HG02759 (cell line): ENCODE measurements at regions not wholly inside any gene's neighbourhood (a gene's known extent, or its start where the extent isn't known, plus 50 kb on each side); places are given as distances from the start of the nearest gene placed in this dataset.

Experiments
- ATAC-seq: cut with Tn5 transposase; IDR thresholded peaks from one replicate; pipeline ENCODE4 v1.9.1; 2021; ENCODE audit warnings: mild to moderate bottlenecking, moderate library complexity; ENCODE audit not compliant: unreplicated experiment

DNA sequence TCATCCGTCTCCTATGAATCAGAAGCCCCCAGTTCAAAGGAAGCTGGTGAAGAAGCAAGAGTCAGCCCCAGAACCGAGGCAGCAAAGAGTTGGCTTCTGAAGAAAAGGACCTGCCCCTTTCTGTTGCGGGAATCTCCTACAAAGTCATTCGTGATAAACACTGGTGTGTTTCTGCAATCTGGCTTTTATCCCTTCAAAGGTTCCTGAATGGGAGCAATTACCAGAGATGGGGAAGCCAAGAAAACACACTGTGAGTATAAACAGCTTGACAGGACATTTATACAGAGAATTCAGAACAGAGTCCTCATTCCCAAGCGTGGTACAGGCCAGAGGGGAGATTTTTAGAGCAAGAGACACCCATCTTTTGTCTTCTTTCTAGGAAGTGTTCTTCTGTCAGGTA lies 226.8 kb upstream of the LNX1 start:
- ATAC-seq: no peak

DNA sequence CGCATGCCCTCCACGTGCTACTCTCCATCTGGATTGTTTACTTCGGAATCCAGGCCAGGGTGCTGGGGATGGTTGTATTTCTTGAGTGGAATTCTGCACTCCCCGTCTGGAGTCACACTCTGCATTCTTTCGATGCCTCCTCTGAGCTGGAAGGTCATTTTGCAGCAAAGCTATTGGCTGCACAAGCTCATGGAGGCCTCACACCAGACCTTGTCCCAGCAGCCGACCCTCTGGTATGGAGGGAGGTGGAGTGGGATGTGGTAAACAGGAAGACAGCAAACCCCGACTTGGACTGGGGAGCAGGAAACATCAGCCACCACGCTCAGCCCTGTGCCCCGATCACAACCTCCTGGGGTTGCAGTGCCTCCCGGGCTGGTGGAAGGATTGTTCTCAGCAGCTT lies 225.3 kb upstream of the LNX1 start:
- no peak for ATAC-seq

DNA sequence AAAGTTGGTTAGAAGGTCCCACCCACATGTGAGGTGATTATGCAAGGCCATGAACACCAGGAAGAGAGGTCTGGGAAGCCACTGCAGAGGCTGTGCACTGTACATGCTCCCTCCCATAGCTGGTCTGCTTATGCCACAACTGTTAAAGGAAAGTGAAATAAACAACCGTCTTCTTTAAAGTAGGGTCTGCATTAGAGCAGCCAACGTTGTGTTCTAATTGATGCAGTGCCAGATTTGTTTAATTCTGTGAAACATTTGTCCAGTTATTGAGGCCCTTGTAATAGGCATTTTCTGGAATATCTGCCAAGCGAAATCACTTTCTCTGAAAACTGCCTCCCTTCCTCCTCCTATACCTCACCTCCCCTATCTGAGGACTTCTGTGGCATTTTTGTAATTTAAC lies 224.0 kb upstream of the LNX1 start:
- no peak for ATAC-seq

DNA sequence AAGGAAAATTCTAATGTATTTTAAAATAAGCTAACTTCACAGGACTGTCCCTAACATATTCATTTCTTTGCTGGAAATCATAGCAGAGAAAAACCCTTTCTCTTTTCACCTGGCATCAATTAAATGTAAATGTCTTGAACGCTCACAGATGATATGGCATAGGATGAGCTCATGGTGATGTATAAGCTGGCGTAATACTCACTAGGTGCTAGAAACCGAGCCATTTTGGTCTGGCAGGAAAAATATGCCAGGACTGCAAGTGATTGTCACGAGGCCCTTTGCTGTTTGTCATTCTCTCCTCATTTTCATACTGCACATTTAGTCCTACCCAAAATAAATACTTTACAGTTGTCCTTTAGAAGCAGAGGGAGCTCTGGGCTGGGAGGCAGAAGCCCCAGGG lies 222.7 kb upstream of the LNX1 start:
- ATAC-seq: no peak

DNA sequence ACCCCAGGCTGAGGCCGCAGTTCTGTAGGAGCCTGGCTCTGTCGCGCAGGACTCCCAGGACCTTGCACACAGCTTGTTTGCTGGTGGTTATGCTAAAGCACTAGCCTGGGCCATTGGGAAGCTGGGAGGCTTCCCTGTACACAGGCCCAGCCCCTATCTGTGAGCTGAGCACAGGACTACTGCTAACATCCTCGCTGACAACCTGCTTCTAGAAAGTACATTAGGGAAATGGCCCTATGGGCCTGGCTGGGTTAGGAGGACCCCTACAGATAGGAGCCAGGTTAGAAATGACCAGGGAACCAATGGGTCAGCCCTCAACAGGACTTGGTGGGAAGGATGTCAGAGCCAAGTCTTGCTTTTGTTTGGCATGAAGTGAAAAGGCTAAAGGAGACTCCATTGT lies 219.4 kb upstream of the LNX1 start:
- ATAC-seq: no peak

DNA sequence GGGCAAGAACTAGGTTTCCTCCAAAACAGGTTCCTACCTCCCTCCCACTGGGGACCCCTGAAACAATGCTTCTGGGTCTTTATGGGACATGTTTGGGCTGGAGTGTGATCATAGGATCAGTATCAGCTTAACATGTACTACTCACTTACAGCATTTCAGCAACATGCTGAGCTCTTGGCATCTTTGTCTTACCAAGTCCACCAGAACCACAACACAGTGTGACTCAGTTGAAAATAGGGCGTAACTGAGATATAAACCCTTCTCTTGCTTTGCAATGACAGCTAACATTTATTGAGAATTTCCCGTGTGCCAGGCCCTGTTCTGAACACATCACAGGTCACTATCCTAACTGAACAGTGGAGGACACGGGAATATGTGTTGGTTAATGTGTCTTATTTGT lies 218.5 kb upstream of the LNX1 start:
- no peak for ATAC-seq

DNA sequence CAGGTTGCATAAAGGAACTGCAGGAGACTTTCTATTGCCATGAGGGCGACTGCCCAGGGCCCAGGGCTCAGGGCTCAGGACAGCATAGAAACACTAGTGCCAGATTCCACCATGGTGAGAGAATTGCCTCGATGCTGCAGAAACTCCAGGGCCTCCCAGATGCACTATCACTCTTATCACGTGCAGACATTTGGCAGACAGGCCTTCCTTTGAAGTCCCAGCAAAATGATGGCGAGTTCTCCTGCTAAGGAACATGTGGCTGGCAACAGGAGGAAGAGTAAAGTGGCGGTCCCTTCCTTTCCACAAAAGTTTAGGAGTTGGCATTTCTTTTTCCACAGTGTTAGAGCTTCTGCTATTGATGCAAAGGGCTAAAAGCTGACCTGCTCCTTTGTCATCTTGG lies 214.0 kb upstream of the LNX1 start:
- ATAC-seq: no peak

DNA sequence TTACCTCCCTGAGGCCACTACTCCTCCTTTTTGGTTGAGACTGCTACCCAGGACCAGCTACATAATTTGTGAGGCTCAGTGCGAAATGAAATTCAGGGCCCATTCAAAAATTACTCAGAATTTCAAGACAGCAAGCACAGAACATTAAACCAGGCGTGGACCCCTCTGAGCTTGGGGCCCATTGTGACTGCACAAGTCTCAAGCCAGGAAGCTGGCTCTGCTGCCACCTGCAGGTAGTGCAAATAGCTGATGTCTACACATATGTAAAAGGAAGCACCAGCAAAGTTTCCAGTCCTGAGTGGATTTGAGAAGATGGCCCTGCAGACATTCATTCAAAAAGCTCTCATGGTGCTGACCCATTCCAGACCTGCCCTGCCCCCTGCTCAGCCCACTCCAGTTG lies 213.4 kb upstream of the LNX1 start:
- peak; percentile 58 for ATAC-seq

DNA sequence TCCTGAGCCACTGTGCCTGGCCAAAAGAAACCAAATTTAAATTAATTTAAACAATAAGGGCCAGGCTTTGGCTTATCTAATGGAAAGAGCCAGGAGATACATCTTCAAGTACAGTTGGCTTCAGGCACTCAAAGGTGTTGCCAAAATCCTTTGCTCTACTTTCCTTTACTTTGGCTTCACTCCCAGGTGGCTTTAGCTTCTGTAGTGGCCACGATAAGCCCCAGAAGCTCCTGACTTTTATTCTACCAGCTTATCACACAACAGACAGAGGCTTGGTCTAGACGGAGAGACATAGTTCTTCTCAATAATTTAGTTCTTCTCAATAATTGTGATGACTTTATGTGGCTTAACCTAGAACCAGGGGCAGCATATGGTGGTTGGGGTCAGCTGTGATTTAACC lies 211.2 kb upstream of the LNX1 start:
- no peak for ATAC-seq

DNA sequence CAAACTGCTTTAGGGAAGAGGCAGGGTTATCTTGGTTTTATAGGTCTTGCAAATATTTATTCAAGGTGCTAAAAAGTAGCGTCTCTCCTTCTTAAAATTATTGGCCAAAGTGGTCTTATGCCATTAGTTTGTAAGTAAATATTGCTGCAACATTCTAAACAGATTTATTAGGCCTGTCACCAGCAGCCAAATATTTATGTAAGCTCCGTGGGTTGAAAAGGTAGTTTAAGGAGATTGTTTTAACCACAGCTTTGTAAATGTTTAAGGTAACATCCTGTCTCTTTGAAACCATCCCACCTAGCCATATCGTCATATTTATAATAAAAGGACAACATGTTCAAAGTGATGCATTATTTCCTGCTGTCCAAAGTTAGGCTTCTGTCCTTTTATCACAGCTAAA lies 210.1 kb upstream of the LNX1 start:
- no peak for ATAC-seq

DNA sequence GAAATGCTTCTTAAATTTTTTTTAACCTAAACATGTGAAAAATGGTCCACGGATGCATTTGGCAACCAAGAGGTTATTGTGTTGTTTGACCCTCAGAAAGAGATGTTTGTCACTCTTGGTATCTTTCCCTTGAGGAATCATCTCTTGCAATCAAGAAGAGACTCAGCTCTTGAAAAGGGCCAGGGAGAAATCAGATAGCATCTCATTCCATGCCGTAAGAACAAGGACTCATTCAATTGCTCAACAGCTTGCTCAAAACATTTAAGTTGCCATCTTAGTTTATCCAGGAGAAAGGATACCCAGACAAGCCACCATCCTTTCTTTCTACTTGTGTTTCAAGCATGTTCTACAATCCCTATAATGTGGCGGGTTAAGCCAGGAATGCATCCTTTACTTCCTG lies 209.5 kb upstream of the LNX1 start:
- ATAC-seq: no peak

DNA sequence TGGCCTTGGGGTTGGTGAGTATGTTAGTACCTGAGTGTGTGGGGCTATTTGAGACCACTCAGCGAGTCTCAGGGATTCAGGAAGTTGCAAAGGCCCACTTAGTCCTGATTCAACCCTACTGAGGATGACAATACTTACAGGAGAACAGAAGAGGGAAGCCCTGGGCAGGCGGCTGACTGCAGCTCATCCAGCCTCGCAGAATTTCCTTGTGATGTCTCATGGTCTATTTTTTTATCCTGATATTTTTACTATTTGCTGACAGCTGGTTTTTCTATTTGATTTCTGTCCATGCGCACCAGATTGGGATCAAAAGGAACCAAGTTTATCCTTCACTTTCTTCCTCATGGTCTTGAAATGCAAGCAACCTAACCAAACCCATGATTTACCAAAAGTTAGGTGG lies 201.8 kb upstream of the LNX1 start:
- ATAC-seq: no peak

DNA sequence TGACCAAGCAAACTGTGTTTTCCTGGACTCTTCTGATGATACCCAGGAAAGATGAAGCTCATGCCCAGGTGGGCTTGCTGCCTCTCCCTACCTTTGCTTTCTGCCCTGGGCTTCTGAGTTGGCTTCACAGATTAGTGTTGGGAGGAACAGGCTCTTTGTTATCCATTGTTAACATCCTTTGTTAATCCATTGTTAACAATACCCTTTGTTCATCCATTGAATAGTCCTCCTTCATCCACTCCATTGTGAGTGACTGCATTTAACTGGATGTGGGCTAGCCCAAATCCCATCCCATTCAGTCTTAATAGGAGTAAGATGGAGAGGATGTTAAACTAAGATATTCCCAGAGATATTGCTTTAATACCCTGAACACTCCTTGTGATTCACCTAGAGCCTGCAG lies 199.0 kb upstream of the LNX1 start:
- no peak for ATAC-seq

DNA sequence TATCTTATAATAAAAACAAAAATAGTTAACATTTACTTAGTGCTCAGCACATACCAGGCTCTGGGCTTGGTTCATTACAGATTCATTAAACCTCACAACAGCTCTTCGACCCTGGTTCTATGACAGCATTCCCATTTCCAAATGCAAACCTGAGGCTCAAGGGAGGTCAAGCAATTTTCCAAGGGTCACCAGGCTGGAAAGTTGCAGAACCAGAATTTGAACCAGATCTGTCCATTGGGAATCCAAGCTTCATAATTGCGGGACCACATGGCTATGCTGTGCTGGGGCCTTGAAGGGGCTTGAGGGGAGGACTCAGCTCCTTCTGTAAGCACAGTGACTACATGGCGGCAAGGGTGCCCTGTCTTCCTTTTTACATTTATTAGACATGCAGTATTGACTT lies 197.3 kb upstream of the LNX1 start:
- ATAC-seq: no peak

DNA sequence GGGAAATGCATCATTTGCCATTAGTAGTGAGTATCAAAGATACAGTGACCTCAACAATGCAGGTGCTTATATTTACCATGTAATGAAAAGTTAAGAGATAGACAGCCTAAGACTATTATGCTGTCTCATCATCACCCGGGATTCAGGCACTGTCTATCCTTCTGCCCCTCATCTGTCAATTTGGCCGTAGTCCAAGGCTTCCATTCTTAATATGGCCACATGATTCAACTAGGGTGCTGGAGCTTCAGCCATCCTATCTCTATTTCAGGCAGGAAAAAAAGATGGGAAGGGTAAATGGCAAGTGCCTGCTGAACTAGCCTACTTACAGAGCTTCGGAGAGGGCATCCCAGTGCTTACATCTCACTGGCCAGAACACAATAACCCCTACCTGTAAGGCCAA lies 196.7 kb upstream of the LNX1 start:
- ATAC-seq: no peak

DNA sequence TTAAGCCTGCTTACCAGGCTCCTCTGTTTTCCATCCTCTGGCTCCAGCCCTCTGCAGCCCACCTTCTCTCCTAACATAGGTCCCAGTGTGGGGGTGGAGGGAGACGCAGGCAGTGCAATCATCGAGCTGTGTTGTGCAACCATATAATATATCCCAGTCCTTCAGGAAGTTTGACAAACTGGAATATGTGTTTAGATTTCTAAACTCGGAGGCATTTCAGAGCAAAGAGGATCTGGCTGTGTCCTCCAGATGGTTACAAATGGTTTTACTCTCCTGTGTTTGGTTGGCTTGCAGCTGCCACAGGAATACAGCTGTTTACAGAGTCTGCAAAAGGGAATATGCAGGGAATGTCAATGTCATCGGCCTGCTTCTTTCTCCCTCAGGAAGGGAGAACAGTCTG lies 195.3 kb upstream of the LNX1 start:
- no peak for ATAC-seq

DNA sequence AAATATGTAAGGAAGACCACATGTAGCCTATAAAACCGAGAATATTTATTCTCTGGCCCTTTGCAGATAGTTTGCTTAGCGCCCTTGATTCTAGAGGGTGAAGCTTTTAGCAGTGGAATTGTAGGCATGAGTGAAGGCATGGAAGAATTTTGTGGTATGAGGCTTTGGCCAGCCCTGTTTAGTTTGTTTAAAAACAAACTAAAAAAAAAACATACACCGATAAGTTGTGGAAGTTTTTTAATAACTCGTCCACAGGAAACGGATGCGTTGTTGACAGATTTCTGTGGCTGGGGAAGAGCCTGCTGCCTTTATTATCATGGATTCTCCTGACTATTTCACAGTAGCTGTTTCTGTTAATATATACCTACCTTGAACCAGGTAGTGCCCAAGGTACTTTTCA lies 194.7 kb upstream of the LNX1 start:
- no peak for ATAC-seq

DNA sequence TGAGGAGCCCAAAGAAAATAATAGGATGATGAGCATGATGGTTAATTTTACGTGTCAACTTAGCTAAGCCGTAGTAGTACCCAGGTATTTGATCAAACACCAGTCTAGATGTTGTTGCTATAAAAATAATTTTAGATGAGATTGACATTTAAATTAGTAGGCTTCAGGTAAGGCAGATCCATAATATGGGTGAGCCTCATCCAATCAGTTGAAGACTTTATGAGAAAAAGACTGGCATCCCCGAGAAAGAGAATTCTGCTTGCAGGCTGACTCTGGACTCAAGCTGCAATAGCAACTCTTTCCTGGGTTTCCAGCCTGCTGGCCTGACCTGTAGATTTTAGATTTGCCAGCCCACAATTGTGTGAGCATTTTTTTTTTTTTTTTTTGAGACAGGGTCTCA lies 192.8 kb upstream of the LNX1 start:
- ATAC-seq: no peak

DNA sequence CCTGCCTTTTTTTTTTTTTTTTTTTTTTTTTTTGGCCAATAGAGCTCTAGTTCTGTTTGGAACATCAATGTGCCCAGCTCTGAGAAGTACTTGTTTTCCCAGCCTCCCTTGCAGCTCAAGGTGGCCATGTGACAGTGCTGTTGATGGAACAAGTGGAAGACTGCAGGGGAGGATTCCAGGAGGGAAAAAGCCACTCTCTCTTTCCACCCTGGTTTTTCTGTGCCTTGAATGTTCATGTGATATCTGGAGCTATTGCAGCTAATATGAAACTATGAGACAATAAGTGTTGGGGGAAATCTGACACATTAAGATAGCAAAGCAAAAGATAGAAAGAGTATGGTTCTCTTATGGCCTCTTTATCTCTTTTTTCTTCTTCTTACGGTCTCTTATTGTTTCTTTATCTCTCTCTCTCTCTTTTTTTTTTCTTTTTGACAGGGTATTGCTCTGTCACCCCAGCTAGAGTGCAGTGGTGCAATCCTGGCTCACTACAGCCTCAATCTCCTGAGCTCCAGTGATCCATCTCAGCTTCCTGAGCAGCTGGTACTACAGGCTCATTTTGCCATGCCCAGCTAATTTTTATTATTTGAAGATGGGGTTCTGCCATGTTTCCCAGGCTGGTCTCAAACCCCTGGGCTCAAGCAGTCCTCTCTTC lies 192.0 kb upstream of the LNX1 start:
- no peak for ATAC-seq

DNA sequence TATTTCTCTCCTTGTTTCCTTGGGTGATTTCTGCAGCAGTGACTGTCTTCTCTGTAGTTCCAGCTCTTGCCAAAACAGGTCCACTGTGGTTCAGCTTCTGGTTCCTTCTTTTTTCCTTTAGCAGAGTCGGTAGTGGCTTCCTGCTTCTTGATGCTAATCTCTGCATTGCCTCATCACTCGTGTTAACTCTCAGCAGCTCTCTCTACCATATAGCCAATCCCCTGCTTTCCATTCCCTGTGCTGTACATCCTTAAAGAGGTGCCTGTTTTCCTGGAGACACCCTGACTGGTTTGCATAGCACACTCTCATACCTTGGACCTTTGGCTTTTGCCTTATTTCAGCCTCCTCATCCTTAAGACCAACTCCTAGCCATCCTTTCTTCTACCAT lies 191.2 kb upstream of the LNX1 start:
- no peak for ATAC-seq

DNA sequence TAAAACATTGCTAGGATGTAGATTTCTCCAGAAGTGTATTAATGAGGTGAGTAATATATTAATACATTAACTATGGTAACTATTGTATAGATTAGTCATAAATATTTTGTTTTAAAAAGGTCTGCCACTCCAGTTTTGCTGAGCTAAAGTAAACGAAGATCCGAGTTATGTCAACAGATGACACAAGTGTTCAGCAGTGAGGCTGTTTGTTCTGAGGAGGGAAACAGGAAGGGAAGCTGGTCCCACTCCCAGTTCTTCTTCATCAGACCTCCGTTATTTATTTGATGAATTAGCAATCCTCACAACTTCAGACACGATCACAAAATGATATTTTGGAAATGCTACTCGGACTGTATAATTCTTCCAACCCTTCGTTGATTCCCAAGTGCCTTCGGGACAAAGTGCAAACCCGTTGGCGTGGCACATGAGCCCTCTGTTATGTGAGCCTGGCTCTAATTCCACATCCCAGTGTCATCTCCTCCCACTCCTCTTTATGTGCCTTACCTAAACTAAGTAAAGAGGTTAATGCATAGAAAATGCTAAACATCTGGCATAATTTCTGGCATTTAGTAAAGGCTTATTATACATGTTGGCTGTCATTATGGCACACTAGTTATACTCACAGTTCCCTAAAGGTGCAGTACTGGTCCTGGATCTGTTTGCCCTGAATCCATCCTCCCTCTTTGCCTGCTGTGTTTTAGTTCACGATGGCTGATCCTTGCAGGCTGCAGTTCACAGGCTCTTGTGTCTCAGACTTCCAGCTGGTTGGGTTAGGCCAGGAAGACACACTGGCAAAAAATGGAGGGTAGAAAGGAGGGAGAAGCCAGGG lies 190.6 kb upstream of the LNX1 start:
- ATAC-seq: no peak

DNA sequence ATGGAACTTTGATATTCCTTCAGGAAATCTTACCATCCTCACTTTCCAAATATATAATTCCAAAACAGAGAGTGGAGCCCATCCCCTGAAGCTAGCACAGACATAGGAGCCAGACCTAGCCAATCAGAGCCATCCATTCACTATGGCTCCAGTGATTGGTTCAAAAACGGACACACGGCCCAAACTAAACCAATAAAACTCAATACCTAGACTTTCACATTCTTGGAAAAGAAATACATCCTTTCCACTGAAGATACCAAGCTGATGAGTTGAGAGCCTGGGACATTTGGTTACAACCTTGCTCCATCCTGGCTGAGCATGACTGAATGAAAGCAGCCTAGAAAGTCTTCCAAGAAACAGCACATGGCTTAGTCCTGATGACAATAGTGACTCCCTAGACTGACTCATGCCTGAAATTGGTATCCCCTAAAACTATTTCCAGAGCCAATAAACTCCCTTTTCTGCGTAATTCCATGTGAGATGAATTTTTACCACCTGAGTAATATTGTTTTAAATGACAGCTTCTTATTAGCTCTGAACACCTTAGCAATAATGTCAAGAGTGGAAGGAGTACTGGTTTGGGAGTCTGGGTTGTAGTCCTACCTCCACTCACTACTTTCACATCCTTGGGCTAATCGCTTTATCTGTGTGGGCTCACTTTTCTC lies 189.6 kb upstream of the LNX1 start:
- no peak for ATAC-seq
